ENCODE measurements at regions not wholly inside any gene's neighbourhood (a gene's known extent, or its start where the extent isn't known, plus 50 kb on each side); places are given as distances from the start of the nearest gene placed in this dataset.

- peaks cover 11% of the 10 kb centered on the region for H3K4me1 ChIP-seq (ENCODE audit: insufficient read depth)
- DNase-seq (ENCODE audit: low spot score) (no peak), ATAC-seq (no peak)
- H3K36me3 Mint-ChIP-seq (ENCODE audit: low read depth), result no peaks in the 10 kb centered on the region
- TF ChIP-seq REST (IDR thresholded peaks at IDR 0.05; ENCODE audit: unreplicated experiment), result no peak
- TF ChIP-seq STAT1 (IDR thresholded peaks at IDR 0.05; ENCODE audit: unreplicated experiment), result no peak
- TF ChIP-seq NANOG (IDR thresholded peaks at IDR 0.05; ENCODE audit: borderline replicate concordance), result no peak
- TF ChIP-seq ZNF462 (CRISPR knock-in tag; IDR thresholded peaks at IDR 0.05), result no peak
- TF ChIP-seq CTCF (conservative IDR thresholded peaks at IDR 0.05; ENCODE audit: low read depth in 2 of 2), result no peak
- TF ChIP-seq POLR2AphosphoS5 (IDR thresholded peaks at IDR 0.05; ENCODE audit: low read depth), result no peak
- no peak for TF ChIP-seq EZH2 (IDR thresholded peaks at IDR 0.05; ENCODE audit: low read depth, unreplicated experiment)
- no peak for TF ChIP-seq EZH2phosphoT487 (IDR thresholded peaks at IDR 0.05; ENCODE audit: unreplicated experiment)
- TF ChIP-seq ZNF331 (CRISPR knock-in tag; IDR thresholded peaks at IDR 0.05; ENCODE audit: low read depth), result no peak
- no peak for TF ChIP-seq CREB1 (CRISPR knock-in tag; IDR thresholded peaks at IDR 0.05; ENCODE audit: low read depth)
- TF ChIP-seq ETS1 (IDR thresholded peaks at IDR 0.05), result no peak
- TF ChIP-seq ZNF114 (CRISPR knock-in tag; IDR thresholded peaks at IDR 0.05), result no peak
- TF ChIP-seq JUNB (IDR thresholded peaks at IDR 0.05; ENCODE audit: unreplicated experiment), result no peak
- H3F3A ChIP-seq (replicated peaks; ENCODE audit: low read depth), result no peaks in the 10 kb centered on the region
- no peaks in the 10 kb centered on the region for H3K79me2 ChIP-seq (replicated peaks; ENCODE audit: insufficient read depth)
- H4K20me1 ChIP-seq (replicated peaks; ENCODE audit: insufficient read depth), result no peaks in the 10 kb centered on the region
- H3K4me1 Mint-ChIP-seq, result peaks cover 14% of the 10 kb centered on the region
- no peaks in the 10 kb centered on the region for H3K27me3 Mint-ChIP-seq (ENCODE audit: insufficient read depth, low read depth, poor library complexity)
- no peaks in the 10 kb centered on the region for H3K9me3 Mint-ChIP-seq
- H3K4me2 ChIP-seq, result no peak overlapping the region
- H3K27ac ChIP-seq (ENCODE audit: low read depth), result no peak overlapping the region
- no peaks in the 10 kb centered on the region for H3K27me3 ChIP-seq (ENCODE audit: insufficient read depth)
- H2AFZ ChIP-seq, result no peak overlapping the region
- H3K9me2 ChIP-seq (ENCODE audit: insufficient read depth), result no peaks in the 10 kb centered on the region
- H3K36me3 ChIP-seq (ENCODE audit: insufficient read depth), result no peaks in the 10 kb centered on the region
- no peak overlapping the region for H3K4me3 ChIP-seq
- no peak overlapping the region for H3K27ac Mint-ChIP-seq
- no peak overlapping the region for H3K4me3 Mint-ChIP-seq
Observed at GRCh38 chr10:106082865-106083264, 1081.6 kb downstream of the SORCS1 start.

All from GM23338 (cell line).